DMS 273 (cell line): ENCODE measurements at regions not wholly inside any gene's neighbourhood (a gene's known extent, or its start where the extent isn't known, plus 50 kb on each side); places are given as distances from the start of the nearest gene placed in this dataset.
"Not testable (repeated sequence)": the region's sequence is repeated elsewhere in the genome, so short reads cannot be mapped to it uniquely, and the experiment has no call there.

Source experiments
- DNase-seq: peaks from one replicate; lab custom pipeline; 2025; ENCODE audit not compliant: unreplicated experiment; lab: John Stamatoyannopoulos, UW

DNA sequence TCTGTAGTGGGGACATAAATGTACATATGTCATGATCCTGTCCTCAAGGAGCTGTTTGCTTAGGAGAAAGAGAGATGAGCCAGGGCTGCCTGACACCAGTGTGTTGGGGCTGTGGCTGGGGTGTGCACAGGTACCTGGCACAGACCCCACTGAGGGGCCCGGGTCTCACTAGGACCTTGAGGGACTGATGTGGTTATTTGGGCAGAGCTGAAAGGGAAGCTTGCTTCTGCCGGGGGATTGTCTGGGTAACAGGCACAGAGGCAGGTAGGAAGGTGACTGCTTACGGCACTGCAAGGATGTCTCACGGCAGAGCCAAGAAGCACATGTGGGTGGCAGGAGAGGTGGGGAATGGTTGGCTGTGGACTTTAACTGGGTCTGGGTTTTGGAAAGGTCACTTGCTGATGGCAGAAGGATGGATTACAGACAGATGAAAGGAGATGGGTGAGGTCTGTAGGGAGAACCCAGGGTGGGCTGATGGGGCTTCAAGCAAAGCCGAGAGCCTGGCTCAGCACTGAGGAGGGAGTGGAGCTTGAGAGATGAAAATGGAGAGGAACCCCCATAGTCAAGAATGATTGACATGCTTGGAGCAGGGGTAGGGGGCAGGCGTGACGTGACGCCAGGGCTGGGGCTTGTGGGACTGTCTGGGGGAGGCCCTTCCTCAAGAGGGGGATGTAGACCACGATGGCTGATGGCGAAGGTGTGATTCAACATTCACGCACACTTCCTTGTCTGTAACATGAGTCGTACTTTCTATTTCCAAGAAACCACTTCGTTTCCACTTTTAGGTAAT lies 207.7 kb upstream of the SHH start:
- no peak for DNase-seq

DNA sequence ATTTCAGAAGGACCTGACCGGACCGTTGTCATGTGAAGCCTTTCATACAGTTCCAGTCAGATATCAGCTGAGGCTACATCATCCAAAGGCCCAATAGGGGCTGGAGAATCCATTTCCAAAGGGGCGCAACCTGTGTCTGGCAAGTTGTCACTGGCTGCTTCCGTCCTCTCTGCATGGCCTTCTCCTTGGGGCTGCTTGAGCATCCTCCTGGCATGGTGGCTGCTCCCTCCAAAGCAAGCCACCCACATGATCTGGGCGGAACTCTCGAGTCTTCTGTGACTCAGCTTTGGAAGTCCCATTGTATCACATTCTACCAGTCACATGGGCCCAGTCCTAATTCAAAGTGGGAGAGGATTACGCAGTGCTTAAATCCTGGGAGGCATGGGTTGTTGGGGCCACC lies 207.0 kb upstream of the SHH start:
- DNase-seq: no peak

DNA sequence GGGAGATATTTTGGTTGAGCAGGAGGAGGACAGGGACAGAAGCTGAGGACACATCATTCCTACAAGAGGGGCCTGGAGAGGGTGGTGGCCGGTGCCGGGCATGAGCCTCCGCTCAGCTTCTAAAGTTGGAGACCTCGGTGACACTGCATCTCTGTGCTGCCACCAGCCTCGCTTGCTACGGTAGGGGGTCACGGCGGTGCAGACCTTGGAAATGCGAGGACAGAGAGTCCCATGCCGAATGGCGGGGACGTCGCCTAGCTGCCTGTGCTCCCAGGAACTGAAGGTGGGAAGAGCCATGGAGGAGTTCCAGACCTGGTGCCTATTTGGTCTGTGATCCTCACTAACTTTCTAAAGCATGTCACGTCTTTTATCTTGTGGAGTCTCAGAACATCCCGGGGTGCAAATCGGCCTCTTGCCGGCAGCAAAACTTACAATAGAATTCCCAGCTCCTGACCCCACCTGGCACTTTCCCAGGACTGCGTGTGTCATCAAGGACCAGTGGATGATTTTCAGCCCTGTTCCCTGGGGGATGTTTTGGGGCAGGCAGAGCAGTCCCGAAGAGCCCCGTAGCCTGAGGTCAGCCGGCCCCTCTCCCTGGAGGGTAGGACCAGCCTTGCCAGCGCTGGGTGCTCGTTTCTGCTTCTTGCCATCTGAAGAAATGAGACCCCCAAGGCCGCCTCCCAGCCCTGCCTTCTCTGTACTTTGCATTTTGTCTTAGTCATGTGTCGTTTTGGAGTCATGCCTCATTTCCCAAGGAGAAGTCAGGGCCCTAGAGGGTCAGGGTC lies 205.8 kb upstream of the SHH start:
- no peak for DNase-seq

DNA sequence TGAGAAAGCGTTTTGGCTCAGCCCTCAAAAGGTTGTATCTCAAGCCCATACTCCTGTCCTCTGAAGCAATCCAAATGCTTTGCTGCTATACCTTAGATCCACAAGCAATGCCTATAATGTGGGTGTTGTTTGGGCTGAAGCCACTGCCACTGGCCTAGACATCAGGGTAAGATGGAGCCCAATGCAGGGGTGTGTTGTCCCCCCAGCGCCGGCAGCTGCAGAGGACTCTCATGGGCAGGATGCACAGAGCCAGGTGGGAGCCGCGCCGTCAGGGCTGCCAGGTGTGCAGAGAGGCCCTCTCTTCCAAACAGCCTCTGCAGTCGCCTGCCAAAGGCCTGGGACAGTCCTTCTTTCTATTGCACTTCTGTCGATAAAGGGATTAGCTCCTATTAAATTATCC lies 205.2 kb upstream of the SHH start:
- DNase-seq: no peak

- DNase-seq: no peak
Measured at GRCh38 chr7:156015237-156016020, 203.2 kb upstream of the SHH start.

- no peak for DNase-seq
Measured at GRCh38 chr7:156014808-156015207, 202.5 kb upstream of the SHH start.

DNA sequence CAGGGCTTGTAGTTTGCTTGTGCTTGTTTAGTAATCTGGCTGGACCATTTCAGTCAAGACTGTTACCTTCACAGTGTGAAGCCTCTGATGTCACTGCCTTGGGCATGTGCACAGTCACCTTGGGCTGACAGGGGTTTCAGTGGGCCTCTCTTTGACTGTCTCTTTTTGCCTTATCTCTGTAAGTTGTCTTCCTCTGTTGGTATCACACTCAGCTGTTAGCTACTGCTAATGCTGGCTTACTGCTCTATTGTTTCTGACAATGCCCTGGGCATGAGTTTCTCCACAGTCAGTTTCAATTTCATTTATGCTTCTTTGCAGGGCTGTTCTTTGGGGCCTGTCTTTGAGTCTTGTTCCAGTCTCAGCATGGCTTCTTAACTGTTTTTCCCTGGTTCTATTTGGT lies 201.9 kb upstream of the SHH start:
- no peak for DNase-seq

DNA sequence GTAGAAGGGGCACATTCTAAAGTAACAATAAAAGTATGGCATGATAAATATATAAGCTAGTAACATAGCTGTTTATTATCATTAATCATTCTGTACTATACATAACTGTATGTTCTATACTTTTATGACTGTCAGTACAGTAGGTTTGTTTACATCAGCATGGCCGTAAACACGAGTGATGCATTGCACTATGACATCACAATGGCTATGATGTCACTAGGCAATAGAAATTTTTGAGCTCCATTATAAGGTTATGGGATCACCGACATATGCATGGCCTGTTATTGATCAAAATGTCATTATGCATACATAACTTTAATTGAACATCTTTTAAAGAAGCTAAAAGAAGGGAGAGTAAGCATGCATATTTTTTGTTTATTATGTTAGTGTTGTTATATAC lies 200.1 kb upstream of the SHH start:
- no peak for DNase-seq

- no peak for DNase-seq
Measured at GRCh38 chr7:156009569-156009968, 197.3 kb upstream of the SHH start.

GRCh38 chr7:156006876-156007275 lies 194.6 kb upstream of the SHH start:
- not testable (repeated sequence) for DNase-seq

- no peak for DNase-seq
Measured at GRCh38 chr7:156006024-156006423, 193.8 kb upstream of the SHH start.

- DNase-seq: no peak
Measured at GRCh38 chr7:156005202-156005691, 193.0 kb upstream of the SHH start.

DNA sequence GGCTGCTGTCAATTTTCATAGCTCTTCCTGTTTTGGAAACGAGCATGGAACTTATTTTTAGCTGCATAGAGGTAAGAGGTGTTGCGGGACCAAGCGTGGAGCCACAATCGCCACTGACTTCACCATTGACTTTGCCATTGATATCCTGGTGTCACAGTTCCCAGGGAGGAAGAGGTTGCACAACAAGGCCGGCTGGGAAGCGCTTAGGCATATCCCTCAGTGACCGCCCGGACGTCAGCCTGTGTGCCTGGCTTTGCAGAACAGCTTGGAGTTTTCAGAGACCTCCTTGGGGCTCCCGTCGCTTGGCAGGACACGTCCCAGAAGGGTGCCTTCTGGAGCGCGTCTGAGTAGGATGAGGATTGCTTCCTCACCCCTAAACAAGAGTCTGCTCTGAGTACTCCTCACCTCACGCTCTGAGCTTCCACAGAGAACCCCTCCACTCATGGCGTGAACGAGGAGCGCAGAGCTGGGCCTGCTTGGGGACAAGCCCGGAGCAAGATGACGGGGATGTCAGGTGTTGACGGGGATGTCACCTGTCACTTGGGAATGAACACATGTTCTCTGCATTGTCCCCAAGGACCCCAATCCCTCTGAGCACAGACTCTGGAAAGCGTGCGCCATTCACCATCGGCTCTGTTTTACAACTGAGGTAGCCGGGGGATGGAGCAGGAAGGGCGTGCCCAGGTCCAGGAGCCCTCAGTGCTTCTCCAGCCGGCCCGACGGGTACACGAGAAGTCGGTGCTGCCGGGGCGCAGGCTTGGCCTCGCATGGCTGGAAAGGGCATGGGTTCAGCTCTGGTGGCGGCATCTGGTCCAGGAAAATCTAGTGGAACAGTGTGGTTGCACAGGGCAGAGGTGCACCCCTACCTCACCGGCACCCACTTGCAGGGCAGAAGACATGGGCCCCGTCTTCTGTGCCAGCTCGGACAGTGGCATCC lies 192.3 kb upstream of the SHH start:
- DNase-seq: no peak

DNA sequence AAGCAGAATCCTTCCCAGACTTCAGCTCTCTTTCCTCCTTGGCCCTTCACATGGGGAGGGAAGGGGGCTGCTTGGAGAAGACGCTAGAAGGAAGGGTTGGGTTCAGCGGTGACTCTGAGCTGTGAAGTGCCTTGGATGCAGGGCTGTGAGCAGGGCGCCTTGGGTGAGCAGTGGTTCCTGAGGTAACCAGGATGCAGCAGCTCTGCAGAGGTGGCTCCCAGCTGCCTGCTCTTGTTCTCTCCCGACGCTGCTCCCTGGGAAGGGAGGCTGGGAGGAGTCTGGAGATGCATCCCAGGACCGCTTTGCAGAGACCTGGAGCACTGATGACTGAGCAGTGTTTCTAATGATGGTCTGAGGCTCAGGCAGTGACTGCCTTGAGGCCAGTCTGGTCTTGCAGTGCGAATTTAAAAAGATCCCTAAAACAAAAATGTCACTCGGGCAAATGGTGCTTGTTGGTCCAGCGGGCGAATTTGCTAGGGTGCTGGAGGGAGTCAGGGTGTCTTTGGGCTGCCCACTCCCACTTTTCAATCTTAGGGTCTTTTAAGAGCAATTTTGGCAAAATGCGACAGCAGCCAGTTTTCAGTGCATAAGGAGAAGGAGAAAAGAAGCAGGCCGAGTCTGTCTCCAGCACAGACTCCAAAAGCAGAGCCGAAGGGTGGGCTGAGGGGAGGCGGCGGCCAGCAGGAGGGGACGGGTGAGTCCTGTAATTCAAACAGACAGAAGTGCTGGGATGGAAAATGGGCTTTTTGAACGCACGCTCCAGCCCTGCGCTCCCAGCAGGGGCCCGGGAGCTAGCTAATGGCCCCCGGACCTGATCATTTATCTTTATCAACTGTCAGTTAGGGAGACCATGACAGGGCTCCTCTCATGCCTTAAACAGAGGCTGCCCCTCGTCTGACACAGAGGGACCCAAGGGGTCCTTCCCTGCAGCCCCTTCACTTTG lies 191.2 kb upstream of the SHH start:
- DNase-seq: no peak

DNA sequence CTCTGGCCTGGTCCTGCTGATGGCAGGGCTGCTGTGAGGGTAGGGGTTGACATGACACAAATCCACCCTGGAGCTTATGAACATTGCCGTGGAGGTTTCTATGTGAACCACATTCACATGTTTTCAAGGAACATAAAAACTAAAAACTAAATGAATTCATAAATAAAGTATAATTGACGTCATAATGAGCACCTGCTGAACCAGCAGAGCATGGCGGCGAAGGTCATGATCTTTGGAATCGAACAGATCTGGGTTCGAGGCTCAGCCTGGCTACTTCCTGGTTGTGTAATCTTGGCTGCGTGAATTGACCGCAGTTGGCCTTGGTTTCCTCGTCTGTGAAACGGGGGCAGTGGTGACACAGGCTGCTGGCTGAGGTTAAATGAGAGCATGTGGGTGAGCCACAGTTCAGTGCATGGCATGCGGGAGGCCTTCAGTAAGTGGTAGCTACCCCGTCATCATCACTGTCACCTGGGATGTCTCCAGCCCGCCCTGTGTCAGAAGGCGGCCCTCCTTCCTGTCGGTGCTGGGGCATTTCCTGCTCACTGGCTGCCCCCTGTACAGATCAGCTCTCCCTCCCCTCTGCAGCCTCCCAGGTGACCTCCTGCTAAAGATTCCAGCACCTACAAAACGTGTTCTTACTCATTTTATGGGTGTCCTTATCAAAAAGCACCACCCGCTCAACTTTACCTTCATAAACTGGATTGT lies 190.3 kb upstream of the SHH start:
- DNase-seq: no peak

DNA sequence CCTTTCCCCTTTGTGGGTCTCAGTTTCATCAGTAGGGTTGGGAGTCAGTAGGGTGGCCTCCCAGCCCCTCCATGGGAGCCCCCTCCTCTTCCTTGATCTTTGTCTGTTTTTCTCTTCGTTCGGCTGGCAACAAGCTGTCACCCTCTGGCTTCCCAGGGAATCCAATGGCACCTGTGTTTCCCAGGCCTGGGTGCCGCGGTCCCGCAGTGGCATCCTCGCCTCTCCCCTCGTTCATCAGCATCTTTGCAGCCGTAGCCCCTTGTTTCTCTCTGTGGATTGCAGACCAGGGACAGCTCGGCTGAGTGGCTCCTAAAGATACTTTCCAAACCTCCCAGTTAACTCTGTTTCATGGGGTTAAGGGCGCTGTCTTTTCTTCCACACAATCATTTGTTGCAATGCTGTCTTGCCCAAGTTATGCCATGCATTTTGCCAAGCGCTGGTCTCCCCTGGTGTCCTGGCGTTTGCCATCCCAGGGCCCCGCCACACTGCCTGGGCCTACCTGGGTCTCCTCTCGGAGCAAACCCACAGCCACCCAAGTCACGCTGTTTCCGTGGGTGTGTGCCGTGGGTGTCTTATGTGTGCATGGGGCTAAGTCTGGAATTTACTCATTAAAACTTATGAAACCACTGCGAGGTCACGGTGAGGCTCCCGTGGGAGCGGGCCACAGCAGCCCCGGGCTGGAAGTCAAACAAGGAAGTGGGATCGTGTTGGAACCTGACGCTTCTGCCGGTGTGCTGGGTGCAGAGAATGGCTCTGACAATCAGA lies 189.4 kb upstream of the SHH start:
- no peak for DNase-seq

DNA sequence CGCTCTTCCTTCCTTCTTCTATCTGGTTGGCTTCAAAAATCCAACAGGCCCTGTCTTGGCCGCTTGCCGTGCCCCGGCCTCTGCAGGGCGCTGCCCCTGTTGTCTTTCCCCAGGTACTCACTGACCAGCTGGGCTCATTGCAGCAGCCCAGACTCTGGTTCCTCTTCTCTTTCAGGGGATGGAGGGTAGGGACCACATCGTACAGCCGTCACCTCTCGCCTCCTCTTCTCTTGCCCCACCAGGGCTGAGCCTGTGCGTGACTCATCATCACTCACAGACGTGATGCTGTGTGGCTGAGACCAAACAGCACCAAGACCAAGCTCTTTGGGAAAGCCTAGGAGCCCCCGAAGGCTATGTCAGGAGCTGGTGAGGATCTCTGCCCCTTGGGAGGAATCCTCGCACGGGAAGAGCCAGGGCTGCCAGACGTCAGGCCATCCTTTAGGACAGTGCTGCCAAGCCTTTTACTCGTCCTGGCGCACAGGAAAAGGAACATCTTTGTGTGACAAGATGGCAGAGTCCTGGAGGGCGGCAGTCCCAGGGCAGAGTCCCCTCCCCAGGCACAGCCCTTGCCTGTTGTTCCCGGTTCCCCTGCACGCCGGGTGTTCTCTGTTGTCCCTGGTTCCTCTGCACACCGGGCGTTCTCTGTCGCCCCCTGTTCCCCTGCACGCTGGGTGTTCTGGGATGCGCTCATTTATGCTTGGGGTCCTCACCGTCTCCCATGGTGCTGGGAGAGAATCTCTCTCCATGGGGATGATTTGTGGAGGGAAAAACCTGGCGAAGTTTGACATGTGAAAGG lies 188.5 kb upstream of the SHH start:
- DNase-seq: no peak
